GM18508 (cell line): ENCODE measurements at regions not wholly inside any gene's neighbourhood (a gene's known extent, or its start where the extent isn't known, plus 50 kb on each side); places are given as distances from the start of the nearest gene placed in this dataset.
"Not testable (repeated sequence)": the region's sequence is repeated elsewhere in the genome, so short reads cannot be mapped to it uniquely, and the experiment has no call there.

Experiments used
- ATAC-seq: cut with Tn5 transposase; IDR thresholded peaks from one replicate; pipeline ENCODE4 v1.9.1; 2021; ENCODE audit warnings: moderate number of reproducible peaks; ENCODE audit not compliant: insufficient read depth, unreplicated experiment

- ATAC-seq: no peak
These were observed 322.8 kb upstream of the CTNNB1 start for GRCh38 chr3:40876496-40876895.

DNA sequence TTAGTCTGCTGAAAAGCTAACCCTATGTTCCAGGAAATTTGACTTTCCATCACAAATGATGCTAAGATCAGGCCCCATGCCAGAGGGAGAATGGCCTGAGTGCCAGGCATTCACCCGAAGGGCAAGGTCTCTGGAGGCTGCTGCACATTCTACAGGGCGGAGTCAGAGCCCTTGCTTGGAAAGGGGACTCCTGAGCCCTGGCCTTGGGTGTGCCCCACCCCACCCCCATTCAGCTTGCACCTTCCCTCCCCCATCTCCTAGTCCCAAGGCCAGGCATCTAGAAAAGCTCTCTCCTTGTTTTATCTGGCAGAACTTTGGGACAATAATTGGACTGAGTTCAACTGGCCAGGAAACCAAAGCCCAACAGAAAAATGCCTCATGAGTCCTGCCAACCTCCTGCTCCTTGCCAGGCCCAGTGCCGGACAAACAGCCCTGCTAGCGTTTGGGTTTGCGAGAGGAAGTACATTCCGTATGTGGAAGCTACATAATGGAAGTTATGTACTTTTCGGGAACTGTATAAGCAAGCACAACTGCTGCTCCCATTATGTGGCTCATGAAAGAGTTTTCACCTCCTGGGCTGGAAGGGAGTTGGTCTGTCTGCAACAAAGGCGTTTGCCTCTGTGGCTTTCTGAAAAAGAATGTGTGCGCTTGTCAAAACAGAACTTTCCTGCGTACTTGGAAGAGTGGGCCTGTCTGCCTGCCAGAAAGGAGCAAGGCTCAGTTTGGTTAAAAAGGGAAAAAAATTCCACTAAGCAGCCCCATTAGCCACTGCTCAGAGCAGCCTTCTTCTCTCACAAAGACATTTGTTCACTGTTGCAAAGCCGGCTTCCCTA, 321.5 kb upstream of the CTNNB1 start:
- ATAC-seq: no peak

- ATAC-seq: no peak
These were observed 320.8 kb upstream of the CTNNB1 start for GRCh38 chr3:40878464-40878905.

DNA sequence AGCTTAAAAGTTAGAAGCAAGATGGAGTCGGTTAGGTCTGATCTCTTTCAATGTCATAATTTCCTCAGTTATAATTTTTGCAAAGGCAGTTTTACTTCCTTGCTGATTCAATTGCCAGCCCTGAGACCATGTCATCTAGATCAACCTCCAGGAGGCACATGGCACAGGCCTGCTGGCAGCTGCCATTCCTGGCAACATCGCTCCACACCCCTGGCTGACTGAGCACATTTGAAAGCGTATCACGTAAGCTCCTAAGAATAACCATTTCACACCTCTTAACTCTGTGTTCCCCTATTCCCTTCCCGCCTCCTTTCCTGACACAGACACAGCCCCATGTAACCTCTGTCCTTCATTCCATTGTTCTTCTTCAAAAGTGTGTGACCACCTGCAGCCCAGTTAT, 313.9 kb upstream of the CTNNB1 start:
- no peak for ATAC-seq

DNA sequence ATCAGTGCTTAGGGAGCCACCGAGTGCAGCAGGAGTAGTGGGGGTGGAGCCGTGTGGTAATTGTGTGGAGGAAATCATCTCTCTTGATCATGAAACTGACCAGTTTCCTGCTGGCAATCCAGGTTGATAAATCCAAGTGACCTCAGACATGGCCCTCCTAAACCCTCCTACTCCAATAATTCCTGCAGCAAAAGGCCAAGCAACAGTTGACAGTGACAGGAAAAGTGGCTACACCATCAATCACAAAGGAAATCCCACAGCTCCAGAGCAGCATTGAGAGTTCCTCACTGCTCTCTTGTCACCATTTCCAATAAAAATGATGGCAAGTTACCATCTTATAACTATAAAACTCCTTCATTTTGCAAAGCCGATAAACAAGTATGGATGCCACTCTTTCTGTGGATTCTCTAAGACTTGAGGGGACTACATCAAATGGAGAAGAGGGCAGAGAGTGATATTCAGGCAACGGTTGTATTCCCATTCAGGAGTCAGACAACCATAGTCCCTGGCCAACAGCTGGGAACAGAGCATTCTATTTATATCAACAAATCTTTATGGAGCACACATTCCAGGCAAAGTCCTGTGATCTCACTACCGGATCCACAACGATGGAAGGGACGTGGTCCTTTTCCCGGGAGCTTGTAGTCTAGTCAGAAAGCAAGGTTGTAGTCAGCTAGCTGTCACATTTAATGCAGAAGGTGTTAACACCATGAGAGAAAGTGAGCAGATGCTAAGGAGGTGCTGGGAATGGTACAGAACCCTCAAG, 312.5 kb upstream of the CTNNB1 start:
- ATAC-seq: no peak

- no peak for ATAC-seq
These were observed 308.1 kb upstream of the CTNNB1 start for GRCh38 chr3:40891186-40891585.

DNA sequence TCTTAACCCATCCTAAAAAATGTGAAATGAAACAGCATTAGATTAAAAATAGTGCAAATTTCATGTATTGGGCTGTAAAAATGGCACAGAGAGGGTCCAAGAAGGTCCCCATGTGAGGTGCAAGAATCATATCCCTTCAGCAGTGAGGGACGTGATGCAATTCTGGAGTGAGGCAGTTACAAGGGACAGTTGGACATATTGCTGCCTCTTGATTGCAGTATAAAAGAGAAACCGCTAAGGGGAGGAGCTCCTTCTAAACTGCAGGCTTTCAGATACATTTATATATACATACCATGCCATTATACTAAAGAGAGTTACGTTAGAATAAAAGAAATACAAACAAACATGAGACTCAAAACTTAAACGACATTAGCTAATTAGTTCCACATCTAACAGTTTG, 304.2 kb upstream of the CTNNB1 start:
- ATAC-seq: no peak

- ATAC-seq: no peak
These were observed 300.0 kb upstream of the CTNNB1 start for GRCh38 chr3:40899286-40899712.

- ATAC-seq: no peak
These were observed 298.0 kb upstream of the CTNNB1 start for GRCh38 chr3:40901298-40901697.

DNA sequence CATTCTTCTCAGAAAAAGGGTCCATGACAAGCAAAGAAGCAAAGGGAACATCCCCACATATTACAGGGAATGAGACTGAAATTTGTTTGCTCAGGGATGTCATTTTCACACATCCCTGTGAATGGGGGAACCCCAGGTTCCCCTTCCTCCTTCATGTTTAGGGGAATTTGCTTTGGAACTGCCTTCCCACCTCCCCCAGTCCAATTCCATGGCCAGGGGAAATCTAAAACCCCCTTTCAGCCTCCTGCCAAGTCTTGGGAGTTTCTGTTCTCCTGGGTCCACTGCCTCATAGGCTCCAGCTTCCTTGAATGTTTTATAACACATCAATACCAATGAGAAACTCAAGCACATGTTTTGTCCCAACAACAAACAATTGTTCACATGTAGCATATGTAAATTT, 297.5 kb upstream of the CTNNB1 start:
- no peak for ATAC-seq

GRCh38 chr3:40907907-40908465, 291.3 kb upstream of the CTNNB1 start:
- not testable (repeated sequence) for ATAC-seq

DNA sequence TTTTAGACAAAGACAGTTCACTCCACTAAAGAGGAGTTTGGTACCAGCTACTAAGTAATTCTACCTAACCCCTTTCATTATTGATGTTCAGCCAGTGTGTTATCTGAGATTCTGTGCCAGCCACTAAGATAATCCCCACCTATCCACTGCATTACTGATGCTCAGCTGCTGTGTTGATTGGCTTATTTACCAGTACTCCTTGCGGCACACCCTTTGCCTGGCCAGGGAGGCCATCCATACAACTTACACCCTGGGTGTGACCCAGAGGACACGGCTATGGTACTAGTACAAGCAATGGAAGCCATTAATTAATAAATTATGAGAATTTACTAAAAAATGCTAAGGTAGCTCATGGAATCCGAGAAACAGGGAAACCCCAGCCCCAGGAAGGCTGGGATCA, 290.7 kb upstream of the CTNNB1 start:
- ATAC-seq: no peak

GRCh38 chr3:40911264-40911663, 288.0 kb upstream of the CTNNB1 start:
- ATAC-seq: no peak

GRCh38 chr3:40911928-40912327, 287.4 kb upstream of the CTNNB1 start:
- ATAC-seq: peak; percentile 64

DNA sequence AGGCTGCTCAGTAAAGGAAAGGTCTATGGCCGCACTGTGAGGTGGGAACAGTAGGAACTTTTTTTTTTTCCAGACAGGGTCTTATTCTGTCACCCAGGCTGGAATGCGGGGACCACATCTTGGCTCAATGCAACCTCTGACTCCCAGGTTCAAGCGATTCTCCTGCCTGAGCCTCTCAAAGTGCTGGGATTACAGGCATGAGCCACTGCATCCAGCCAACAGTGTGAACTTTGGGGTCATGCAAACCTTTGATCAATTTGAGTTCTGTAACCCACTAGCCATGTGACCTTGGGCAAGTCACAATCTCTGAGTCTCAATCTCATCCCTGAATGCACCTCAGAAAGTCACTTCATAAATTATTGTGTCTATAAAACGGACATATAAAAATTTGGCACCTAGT, 286.8 kb upstream of the CTNNB1 start:
- no peak for ATAC-seq

- ATAC-seq: no peak
These were observed 286.1 kb upstream of the CTNNB1 start for GRCh38 chr3:40913192-40913591.

DNA sequence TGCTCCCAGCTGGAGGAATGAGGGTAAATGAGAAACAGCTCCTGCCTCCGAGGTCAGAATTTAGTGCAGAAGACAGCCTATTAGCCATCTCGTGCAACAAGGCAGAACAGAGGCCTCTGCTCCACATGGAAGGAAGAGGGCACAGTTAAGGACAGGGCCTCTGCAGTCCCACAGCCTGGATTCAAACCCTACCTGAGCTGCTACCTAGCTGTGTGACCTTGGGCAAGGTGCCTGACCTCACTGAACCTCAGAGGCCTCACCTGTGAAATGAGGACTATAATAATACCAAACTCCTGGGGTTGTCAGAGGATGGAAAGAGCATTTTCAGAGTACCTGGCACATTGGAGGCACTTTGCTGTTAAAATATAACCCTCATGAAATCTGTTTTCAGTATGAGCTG, 285.7 kb upstream of the CTNNB1 start:
- no peak for ATAC-seq

DNA sequence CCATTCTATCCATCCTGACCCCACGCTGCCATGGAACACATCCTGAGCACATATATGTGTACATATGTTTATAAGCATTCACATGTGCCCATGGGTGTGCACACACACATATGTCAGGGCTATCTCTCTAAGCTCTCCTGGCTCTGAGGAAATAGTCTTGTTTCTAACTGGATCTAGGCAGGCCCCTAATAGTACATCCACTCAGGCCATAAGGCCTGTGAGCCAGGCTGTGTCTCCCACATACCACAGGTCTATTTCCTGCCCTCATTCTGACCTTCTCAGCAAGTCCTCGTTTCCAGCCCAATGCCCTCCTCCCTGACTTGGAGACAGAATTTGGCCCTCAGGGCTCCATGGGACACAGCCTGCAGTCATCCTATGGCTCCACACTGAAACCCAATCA, 284.8 kb upstream of the CTNNB1 start:
- no peak for ATAC-seq

DNA sequence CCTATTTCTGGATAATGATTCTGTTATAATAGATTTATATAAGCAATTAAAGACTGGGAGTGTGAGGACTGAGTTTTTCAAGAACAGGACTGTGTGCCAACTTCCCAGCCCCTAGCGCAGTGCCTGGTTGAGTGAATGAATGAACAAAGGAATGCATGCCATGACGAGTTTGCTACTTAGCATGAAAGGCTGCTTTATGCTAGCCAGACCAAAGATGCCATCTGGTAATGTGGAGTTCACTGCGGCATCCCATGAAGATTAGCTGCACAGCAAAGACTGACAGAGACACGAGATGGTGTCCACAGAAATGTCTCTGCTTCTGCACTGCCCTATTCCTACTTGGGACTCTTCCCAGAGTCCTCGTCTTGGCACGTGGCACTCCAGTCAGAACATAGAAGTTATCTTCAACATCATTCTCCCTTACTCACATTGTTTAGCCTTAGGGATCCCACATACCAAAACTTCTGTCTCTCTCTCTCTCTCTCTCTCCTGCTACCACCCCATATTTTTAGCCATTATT, 283.9 kb upstream of the CTNNB1 start:
- ATAC-seq: no peak

DNA sequence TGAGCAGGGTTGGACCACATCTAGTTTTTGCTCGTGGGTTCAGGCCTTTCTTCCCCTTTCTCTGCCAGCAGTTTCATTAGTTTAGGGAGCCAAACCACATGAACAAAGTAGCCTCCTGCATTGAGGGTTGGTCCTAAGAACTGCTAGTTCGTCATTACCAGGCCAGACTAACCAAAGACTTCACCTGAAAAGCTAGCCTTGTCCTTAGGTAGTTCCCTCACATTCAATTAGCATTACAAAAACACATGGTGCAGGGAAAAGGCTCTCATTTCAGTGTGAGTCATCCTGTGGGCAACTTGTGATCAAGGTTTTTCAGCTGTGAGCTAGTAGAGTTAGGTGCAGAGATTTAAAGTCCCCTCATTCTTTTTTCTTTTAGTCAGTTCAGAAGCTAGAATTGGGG, 279.3 kb upstream of the CTNNB1 start:
- no peak for ATAC-seq

DNA sequence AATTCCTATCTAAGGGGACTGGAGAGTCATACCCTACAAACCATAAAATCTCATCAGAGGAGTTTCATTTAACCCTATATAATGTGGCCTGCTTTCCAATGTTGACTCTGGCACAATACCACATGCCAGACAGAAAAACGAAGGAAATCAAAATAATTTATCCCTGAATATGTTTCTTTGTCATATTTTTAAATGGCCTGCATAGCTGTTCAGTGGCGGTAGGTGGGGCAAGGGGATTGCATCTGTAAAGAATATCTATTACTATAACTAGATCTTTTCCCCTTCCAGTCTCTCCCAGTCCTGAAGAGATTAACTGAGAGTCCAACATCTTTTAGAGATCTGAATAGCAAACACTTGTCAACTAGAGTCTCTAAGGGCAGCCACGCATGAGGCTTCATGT, 278.1 kb upstream of the CTNNB1 start:
- ATAC-seq: no peak
